HEK293 (cell line): ENCODE measurements at regions not wholly inside any gene's neighbourhood (a gene's known extent, or its start where the extent isn't known, plus 50 kb on each side); places are given as distances from the start of the nearest gene placed in this dataset.

Source experiments
- CTCF ChIA-PET: fragments of 350-600 bp; formaldehyde crosslinking; extraction: SDS; loops from one replicate; lab custom pipeline; 2021; ENCODE audit warnings: antibody characterized with exemption; lab: Yijun Ruan, JAX
- POLR2A ChIA-PET: fragments of 300-600 bp; formaldehyde crosslinking; extraction: SDS; loops from one replicate; lab custom pipeline; 2020; ENCODE audit warnings: antibody characterized with exemption, inconsistent platforms; lab: Yijun Ruan, JAX
- H3K27ac ChIP-seq: fragments of 200-500 bp; sonication (Bioruptor generic); 2 replicates; pipeline ENCODE4 v1.5.1; 2014; ENCODE audit warnings: low read depth, low read length, control low read depth, inconsistent platforms; ENCODE audit errors: extremely low read depth
- H3K36me3 ChIP-seq, 2 experiments: fragments of 200-500 bp in 1 of 2; sonication (Bioruptor generic) in 1 of 2; 1 replicate in 1 of 2; 2 replicates in 1 of 2; pipeline ENCODE4 v1.5.1; 2014 to 2017; ENCODE audit warnings: inconsistent platforms in 2 of 2, low read length in 2 of 2; ENCODE audit not compliant: control insufficient read depth in 2 of 2, insufficient read depth in 1 of 2
- H3K4me1 ChIP-seq: fragments of 200-500 bp; sonication (Bioruptor generic); 2 replicates; pipeline ENCODE4 v1.5.1; 2014; ENCODE audit warnings: mild to moderate bottlenecking, low read length, inconsistent platforms; ENCODE audit not compliant: control insufficient read depth, insufficient read depth
- H3K4me3 ChIP-seq: 2 replicates; pipeline ENCODE4 v1.5.1; 2011; ENCODE audit warnings: low read depth, mild to moderate bottlenecking, control low read depth, low read length, moderate library complexity
- H3K9me3 ChIP-seq: fragments of 200-500 bp; sonication (Bioruptor generic); 2 replicates; pipeline ENCODE4 v1.5.1; 2014; ENCODE audit warnings: low read depth, low read length, inconsistent platforms; ENCODE audit not compliant: control insufficient read depth, insufficient read depth
- BCL6B ChIP-seq: fragments of 450-650 bp; formaldehyde crosslinking; IDR thresholded peaks from 2 replicates; pipeline ENCODE4 v1.5.1; 2017; ENCODE audit warnings: missing biosample characterization, missing genetic modification characterization
- GLIS2 ChIP-seq: fragments of 450-650 bp; formaldehyde crosslinking; IDR thresholded peaks from 2 replicates; pipeline ENCODE4 v1.5.1; 2016; ENCODE audit warnings: missing biosample characterization, missing genetic modification characterization
- KLF1 ChIP-seq: fragments of 450-650 bp; formaldehyde crosslinking; IDR thresholded peaks from 2 replicates; pipeline ENCODE4 v1.5.1; 2016; ENCODE audit warnings: missing biosample characterization, missing genetic modification characterization
- OVOL3 ChIP-seq: fragments of 450-650 bp; formaldehyde crosslinking; IDR thresholded peaks from 2 replicates; pipeline ENCODE4 v1.5.1; 2016; ENCODE audit warnings: missing biosample characterization, missing genetic modification characterization
- PRDM6 ChIP-seq: fragments of 450-650 bp; formaldehyde crosslinking; IDR thresholded peaks from 2 replicates; pipeline ENCODE4 v1.5.1; 2017; ENCODE audit warnings: missing biosample characterization, missing genetic modification characterization
- TCF7L2 ChIP-seq: IDR thresholded peaks from 2 replicates; pipeline ENCODE4 v1.6.1; 2011; ENCODE audit warnings: low read depth, mild to moderate bottlenecking, inconsistent platforms, low read length, moderate library complexity, borderline replicate concordance
- TRIM28 ChIP-seq: IDR thresholded peaks from 2 replicates; pipeline ENCODE4 v1.6.1; 2011; ENCODE audit warnings: low read length, control low read depth, borderline replicate concordance
- ZBTB26 ChIP-seq: fragments of 450-650 bp; formaldehyde crosslinking; optimal IDR thresholded peaks from 2 replicates; pipeline ENCODE3; 2016; ENCODE audit warnings: missing biosample characterization, mild to moderate bottlenecking, missing genetic modification characterization
- ZBTB8A ChIP-seq: fragments of 450-650 bp; formaldehyde crosslinking; IDR thresholded peaks from 2 replicates; pipeline ENCODE4 v1.5.1; 2016; ENCODE audit warnings: missing biosample characterization, missing genetic modification characterization
- ZFHX2 ChIP-seq: fragments of 450-650 bp; formaldehyde crosslinking; conservative IDR thresholded peaks from 2 replicates; pipeline ENCODE4 v1.5.1; 2016; ENCODE audit warnings: missing biosample characterization, missing genetic modification characterization
- ZNF148 ChIP-seq: fragments of 450-650 bp; formaldehyde crosslinking; IDR thresholded peaks from 2 replicates; pipeline ENCODE4 v1.5.0; 2017; ENCODE audit warnings: missing biosample characterization, missing genetic modification characterization, borderline replicate concordance
- ZNF155 ChIP-seq: fragments of 450-650 bp; formaldehyde crosslinking; IDR thresholded peaks from 2 replicates; pipeline ENCODE4 v1.5.1; 2016; ENCODE audit warnings: missing biosample characterization, missing genetic modification characterization
- ZNF223 ChIP-seq: fragments of 450-650 bp; formaldehyde crosslinking; IDR thresholded peaks from 2 replicates; pipeline ENCODE4 v1.5.1; 2016; ENCODE audit warnings: missing biosample characterization, missing genetic modification characterization
- ZNF239 ChIP-seq: fragments of 450-650 bp; formaldehyde crosslinking; IDR thresholded peaks from 2 replicates; pipeline ENCODE4 v1.5.1; 2016; ENCODE audit warnings: missing biosample characterization, missing genetic modification characterization
- ZNF302 ChIP-seq: fragments of 450-650 bp; formaldehyde crosslinking; IDR thresholded peaks from 2 replicates; pipeline ENCODE4 v1.5.1; 2016; ENCODE audit warnings: missing biosample characterization, missing genetic modification characterization, low read depth
- ZNF423 ChIP-seq: fragments of 450-650 bp; formaldehyde crosslinking; IDR thresholded peaks from 2 replicates; pipeline ENCODE4 v1.5.1; 2016; ENCODE audit warnings: missing biosample characterization, missing genetic modification characterization
- ZNF529 ChIP-seq: fragments of 450-650 bp; formaldehyde crosslinking; IDR thresholded peaks from 2 replicates; pipeline ENCODE4 v1.5.1; 2017; ENCODE audit warnings: missing genetic modification characterization, missing biosample characterization; ENCODE audit not compliant: insufficient replicate concordance
- ZNF561 ChIP-seq: fragments of 450-650 bp; IDR thresholded peaks from 2 replicates; pipeline ENCODE4 v1.5.1; 2018; ENCODE audit warnings: missing biosample characterization, missing genetic modification characterization, borderline replicate concordance
- ZNF645 ChIP-seq: fragments of 450-650 bp; formaldehyde crosslinking; IDR thresholded peaks from 2 replicates; pipeline ENCODE4; 2016; ENCODE audit warnings: missing biosample characterization, missing genetic modification characterization
- ZNF654 ChIP-seq: fragments of 450-650 bp; formaldehyde crosslinking; IDR thresholded peaks from 2 replicates; pipeline ENCODE4 v1.5.1; 2016; ENCODE audit warnings: low read depth, missing biosample characterization, missing genetic modification characterization
- ZNF692 ChIP-seq: fragments of 450-650 bp; formaldehyde crosslinking; IDR thresholded peaks from 2 replicates; pipeline ENCODE4 v1.5.1; 2016; ENCODE audit warnings: missing biosample characterization, missing genetic modification characterization
- ZNF843 ChIP-seq: fragments of 450-650 bp; formaldehyde crosslinking; IDR thresholded peaks from 2 replicates; pipeline ENCODE4 v1.5.1; 2016; ENCODE audit warnings: missing biosample characterization, missing genetic modification characterization
- ZSCAN23 ChIP-seq: fragments of 450-650 bp; formaldehyde crosslinking; IDR thresholded peaks from 2 replicates; pipeline ENCODE4 v1.5.1; 2016; ENCODE audit warnings: missing biosample characterization, missing genetic modification characterization
- ZSCAN30 ChIP-seq: fragments of 450-650 bp; IDR thresholded peaks from 2 replicates; pipeline ENCODE4 v1.5.1; 2018; ENCODE audit warnings: missing biosample characterization, mild to moderate bottlenecking, missing genetic modification characterization, moderate library complexity

GRCh38 chr6:150511313-150511712 is 88.4 kb upstream of the PLEKHG1 start:
- H3K9me3 ChIP-seq: no peaks in the 10 kb centered on the region
- no peak overlapping the region for H3K27ac ChIP-seq
- H3K4me3 ChIP-seq: no peak overlapping the region
- H3K36me3 ChIP-seq: no peaks in the 10 kb centered on the region
- peaks cover 5% of the 10 kb centered on the region; the same call in 1 of the 2 replicates for H3K4me1 ChIP-seq
- TF ChIP-seq TCF7L2: no peak
- no peak for TF ChIP-seq ZSCAN23 (tag by site-specific recombination)
- TF ChIP-seq ZNF239: no peak
- TF ChIP-seq ZNF692 (tag by site-specific recombination): no peak
- TF ChIP-seq BCL6B (tag by site-specific recombination): no peak
- TF ChIP-seq PRDM6 (tag by site-specific recombination): no peak
- no peak for TF ChIP-seq ZBTB26
- TF ChIP-seq ZNF223 (tag by site-specific recombination): no peak
- TF ChIP-seq ZNF302 (tag by site-specific recombination): no peak
- TF ChIP-seq ZNF645: no peak
- TF ChIP-seq OVOL3: no peak
- no peak for TF ChIP-seq ZSCAN30 (tag by site-specific recombination)
- TF ChIP-seq ZNF155 (tag by site-specific recombination): no peak
- no peak for TF ChIP-seq GLIS2 (tag by site-specific recombination)
- no peak for TF ChIP-seq TRIM28
- TF ChIP-seq, all 188 proteins: peak for 0
- POLR2A ChIA-PET: no interaction called here
- CTCF ChIA-PET: no interaction called here

- no peak overlapping the region for H3K27ac ChIP-seq
- ChIA-PET CTCF (interaction anchor here (0.6 to 1.9 kb wide), 3 partner anchors 14 to 158 kb away, joined by 3 to 6 read pairs (median 3); no protein-coding TSS in a partner anchor), POLR2A (no interaction called here)
- no peak overlapping the region for H3K4me3 ChIP-seq
- no peaks in the 10 kb centered on the region for H3K36me3 ChIP-seq
- no peaks in the 10 kb centered on the region for H3K9me3 ChIP-seq
- peaks cover 5% of the 10 kb centered on the region; the same call in 1 of the 2 replicates for H3K4me1 ChIP-seq
- 0 out of 2 replicates have a peak, but pooled peaks have one; percentile 29 for TF ChIP-seq ZNF561
- TF ChIP-seq KLF1: no peak
- peak; percentile 58 for TF ChIP-seq ZFHX2 (tag by site-specific recombination)
- TF ChIP-seq ZNF843: peak; percentile 36; the same call in 1 of the 2 replicates
- TF ChIP-seq ZNF148: no peak
- TF ChIP-seq ZNF529 (tag by site-specific recombination): no peak
- no peak for TF ChIP-seq PRDM6 (tag by site-specific recombination)
- no peak for TF ChIP-seq ZNF302 (tag by site-specific recombination)
- TF ChIP-seq ZNF654 (tag by site-specific recombination): no peak
- TF ChIP-seq ZBTB8A: no peak
- no peak for TF ChIP-seq ZNF423 (tag by site-specific recombination)
Observed at GRCh38 chr6:150514806-150515380, 84.8 kb upstream of the PLEKHG1 start.
